NCI-H82 treated with DMSO at 0.1 percent for 48 hours (cell line): ENCODE measurements at regions not wholly inside any gene's neighbourhood (a gene's known extent, or its start where the extent isn't known, plus 50 kb on each side); places are given as distances from the start of the nearest gene placed in this dataset.
"Not testable (repeated sequence)": the region's sequence is repeated elsewhere in the genome, so short reads cannot be mapped to it uniquely, and the experiment has no call there.

Source experiments
- DNase-seq: peaks from one replicate; lab custom pipeline; 2025; ENCODE audit not compliant: unreplicated experiment; lab: John Stamatoyannopoulos, UW

DNA sequence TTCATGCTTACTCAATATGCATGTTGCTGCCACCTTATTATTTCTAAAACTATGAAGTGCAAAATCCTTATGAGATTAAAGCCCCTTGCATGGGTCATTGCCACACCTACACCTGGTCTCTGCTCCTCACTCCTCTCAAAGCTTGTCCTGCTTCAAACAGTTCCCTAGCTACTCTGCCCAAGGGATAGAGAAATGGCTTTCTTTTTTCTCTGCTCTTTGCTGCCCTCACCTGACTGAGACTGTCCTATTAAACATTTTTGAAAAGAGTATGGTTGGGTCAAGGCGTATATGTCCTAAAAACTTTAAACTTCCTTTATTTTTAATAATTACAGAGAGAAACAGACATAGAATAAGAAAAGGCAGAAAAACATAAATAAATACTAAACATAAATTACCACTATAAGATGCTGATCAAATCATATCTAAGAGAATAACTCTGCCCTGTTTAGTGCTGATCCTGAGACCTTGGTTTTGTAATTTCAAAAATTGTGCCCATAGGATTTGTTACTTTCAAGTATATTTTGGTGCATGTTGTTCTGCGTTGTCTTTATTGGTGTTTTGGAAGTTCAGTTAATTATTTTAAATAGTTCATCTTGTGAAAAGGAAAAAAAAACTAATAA, 704.9 kb upstream of the PABPC4L start:
- peak; percentile 4 for DNase-seq

DNA sequence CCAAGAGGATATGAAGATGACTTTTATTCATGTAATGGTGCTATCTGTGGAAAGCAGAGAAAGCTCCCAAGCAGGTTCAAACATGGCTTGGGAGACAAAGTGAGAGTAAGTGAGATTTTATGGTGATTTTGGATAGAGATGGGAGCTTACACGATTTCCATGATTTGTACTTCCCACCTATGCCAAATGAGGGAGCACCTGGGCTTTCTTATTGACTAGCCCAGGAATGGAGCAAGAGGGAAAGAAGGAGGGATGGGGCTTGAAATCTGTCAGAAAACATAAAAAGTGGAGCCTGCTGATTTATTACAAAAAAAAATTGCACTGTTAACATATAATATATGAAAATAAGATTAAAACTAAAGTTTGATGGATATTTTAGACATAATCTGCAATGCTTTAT, 703.5 kb upstream of the PABPC4L start:
- DNase-seq = no peak

DNA sequence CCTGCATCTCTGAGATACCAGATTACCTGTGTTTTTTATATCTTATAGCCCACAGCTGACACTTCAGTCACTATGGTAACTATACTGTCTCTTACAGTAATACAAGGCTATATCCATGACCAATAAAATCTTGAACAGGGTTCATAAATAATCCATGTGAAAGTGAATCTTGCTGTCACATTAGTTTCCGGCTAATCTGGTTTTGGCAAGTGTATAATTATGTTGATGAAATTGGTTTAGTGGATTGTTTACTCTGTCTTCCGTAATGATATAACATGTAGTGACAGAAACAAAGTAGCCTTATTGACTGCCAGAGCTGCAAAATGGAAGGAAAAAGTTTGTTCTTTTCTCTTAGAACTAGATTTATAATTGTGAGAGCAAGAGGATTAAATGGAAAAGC, 686.6 kb upstream of the PABPC4L start:
- peak; percentile 42 for DNase-seq

DNA sequence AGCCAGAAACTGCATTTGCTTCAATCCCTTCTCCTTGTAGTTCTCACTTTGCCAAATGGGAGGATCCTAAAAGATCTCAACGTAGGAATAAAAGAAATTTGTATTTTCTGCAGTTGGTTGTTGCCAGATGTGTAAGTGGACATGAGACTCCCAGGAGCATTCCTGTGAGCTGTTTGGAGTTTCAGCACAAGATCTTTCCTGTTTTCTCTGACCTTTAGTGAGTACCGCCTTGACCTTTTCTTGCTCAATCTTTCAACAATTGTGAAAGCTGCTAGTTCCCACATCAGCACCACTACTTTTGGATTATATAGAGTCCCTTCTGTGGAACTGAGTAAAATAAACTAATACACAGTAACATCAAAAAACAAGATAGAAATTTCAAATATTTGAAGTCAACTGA, 683.8 kb upstream of the PABPC4L start:
- DNase-seq = no peak

DNA sequence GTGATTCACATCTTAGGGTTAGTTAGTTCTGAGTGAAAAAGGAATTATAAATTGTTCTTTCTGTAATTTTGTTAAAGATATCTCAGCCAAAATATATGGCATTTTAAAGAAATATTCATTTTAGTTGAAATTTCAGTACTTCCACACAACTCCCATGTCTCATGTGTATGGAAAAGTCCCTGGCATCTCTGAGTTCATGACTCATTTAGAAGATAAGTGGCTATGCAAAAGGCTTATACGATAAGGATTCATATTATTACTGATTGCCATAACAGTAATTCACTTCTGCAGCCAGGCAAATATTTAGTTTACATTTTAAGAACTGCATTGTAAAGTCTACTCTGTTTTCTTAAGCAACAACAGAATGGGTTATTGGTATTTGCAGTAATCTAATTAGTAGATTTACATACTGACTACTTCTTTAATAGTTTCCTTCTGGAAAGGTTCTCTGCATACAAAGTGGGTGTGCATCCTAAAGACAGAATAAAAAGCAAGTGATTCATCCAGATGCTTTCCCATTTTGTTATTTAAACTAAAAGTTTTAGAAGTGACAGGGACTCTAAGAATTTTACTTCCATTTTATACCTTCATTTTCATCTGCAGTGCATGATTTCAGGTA, 682.4 kb upstream of the PABPC4L start:
- DNase-seq = no peak

DNA sequence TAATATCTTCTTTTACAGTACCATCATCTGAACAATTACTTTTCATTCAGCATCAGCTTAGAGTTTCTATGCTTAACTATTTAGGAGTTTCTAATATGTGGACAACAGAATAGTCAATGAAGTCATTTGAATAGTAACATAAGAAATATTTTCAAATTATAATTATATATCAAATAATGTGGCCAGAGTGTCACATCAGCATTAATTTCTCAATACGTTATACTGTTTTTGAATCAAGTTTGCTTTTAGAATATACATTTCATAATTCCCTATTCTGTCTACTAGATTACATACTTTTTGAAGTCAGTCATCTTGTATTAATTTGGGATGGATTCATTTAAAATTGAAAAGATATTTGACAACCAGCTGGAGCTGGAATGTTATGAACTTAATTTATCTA, 677.4 kb upstream of the PABPC4L start:
- DNase-seq = no peak

DNA sequence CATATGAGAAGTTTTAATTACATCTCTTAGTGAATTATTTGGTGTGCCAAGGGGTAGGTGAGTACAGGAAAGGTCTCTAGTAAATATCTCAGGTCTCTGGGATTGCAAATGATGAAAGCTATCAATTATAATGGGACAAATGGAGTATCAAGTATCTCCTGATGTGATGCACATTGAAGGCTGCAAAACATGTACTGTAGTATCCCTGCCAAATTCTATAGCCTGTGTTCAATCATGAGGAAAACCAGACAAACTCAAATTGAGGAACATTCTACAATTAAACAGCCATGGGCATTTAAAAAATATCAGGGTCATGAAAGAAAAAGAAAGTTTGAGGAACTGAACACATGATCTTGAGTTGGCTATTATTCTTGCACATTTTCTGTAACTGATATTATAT, 665.4 kb upstream of the PABPC4L start:
- DNase-seq = no peak

DNA sequence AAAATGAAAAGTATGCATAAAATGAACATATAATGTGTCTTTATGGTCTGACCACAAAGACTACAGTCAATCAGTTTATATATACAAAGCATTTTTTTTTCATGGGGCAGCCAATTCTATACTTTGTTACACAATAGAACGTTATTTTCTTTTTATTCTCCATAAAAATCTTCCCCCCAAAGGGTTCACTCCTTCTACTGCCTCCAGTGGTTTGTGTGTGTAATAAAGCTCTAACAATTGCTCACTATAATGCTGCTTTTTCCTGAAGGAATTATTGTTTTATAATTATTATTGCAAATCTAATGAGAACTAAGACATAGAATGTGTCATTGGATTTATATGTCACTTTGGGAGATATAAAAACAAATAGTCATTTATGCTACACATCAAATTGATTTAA, 664.1 kb upstream of the PABPC4L start:
- no peak for DNase-seq

DNA sequence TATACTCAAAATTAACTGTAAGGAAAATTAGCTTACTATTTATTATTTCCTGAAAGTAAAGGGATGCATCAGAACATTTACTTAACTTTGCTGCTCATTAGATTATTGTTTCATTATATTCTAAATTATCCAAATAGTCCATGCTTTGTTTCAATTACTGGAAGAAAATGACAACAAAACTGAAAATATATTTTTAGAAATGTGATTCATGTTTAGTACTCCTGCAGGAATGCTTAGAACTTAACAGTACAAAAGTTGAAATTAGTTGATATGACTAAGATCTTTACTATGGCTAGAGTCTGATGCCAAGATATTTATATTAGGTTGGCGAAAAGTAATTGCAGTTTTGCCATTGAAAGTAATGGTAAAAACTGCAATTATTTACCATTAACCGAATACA, 660.5 kb upstream of the PABPC4L start:
- DNase-seq = no peak

DNA sequence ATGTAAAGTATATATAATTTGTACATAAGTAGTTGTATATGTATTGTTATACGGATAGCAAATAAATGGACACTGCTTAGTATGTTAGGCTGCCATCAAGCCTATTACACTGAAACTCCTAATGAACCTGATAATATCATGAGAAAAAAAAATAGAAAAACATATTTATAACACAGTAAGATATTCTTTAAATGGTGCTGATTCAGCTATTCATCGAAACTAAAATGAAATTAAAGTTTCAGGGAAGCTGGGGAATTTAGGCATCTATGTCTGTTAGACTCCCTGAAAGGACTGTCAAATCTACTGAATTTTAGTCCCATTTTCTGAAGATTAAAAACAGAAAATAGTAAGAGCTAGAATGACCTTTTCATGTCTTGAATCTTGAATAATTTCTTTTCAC, 647.1 kb upstream of the PABPC4L start:
- no peak for DNase-seq

DNA sequence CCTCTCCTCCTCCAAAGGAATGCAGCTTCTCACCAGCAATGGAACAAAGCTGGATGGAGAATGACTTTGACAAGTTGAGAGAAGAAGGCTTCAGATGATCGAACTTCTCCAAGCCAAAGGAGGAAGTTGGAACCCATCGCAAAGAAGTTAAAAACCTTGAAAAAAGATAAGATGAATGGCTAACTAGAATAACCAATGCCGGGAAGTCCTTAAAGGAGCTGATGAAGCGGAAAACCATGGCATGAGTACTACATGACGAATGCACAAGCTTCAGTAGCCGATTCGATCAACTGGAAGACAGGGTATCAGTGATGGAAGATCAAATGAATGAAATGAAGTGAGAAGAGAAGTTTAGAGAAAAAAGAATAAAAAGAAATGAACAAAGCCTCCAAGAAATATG, 629.2 kb upstream of the PABPC4L start:
- DNase-seq = not testable (repeated sequence)

DNA sequence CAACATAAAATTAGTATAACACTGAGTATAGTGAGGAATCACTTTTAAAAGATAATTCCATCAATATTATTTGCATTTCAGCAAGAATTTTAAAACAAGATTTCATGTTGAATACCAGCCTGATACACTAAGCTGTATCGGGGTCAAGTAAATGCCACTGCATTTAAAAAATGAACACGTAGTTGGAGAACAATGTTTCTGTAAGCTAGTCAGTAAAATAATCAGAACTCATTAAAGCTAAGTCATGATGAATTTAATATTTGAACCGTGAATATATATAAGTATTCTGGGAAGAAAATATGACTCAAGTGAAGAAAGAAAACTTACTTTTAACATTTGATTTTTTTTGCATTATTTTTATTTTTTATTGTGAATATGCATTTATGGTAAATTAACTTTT, 611.0 kb upstream of the PABPC4L start:
- DNase-seq = no peak

DNA sequence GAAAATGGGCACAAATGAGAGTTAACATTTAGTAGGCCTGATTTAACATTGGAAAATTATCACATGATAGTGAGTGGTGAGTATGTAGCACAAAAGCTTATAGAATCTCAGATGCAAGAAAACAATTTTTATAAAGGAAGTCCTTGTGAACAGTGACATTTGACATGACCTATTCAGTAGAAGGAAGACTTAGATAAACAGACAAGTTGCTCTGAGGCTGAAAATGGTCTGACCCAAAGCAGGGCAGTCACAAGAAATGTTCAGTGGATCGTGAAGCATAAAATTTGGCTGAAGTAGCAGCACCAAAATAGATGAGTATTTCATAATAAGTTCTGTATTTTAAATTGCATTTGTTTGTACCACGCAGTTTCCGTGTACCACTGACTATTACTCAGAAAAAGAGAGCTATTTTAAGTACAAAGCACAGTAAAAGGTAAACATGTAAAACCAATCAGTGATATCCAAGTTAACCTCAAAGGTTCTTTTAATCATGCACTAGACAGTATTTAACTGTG, 605.7 kb upstream of the PABPC4L start:
- DNase-seq = no peak

DNA sequence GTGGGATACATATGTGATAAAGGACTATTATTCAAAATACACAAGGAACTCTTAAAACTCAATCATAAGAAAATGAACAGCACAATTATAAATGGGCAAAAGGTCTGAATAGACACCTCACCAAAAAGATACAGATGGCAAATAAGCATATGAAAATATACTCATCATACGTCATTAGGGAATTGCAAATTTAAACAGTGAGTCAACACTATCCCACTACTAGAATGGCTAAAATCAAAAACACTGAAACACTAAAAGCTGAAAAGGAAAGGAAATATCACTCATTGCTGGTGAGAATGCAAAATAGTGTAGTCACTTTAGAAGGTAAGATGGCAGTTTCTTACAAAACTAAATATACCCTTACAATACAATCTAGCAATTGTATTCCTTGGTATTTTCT, 597.0 kb upstream of the PABPC4L start:
- DNase-seq = no peak

DNA sequence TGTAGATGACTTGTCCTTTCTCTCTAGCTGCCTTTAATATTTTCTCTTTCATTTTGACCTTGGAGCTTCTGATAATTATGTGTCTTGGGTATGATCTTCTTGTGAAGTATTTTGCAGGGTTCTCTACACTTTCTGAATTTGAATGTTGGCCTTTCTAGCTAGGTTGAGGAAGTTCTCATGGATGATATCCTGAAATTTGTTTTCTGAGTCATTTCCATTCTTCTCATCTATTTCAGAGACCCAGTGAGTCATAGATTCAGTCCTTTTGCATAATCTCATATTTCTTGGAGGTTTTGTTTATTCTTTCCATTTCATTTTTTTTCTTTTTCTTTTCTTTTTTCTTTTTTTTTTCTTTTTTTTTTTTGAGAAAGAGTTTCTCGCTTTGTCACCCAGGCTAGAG, 585.7 kb upstream of the PABPC4L start:
- no peak for DNase-seq

DNA sequence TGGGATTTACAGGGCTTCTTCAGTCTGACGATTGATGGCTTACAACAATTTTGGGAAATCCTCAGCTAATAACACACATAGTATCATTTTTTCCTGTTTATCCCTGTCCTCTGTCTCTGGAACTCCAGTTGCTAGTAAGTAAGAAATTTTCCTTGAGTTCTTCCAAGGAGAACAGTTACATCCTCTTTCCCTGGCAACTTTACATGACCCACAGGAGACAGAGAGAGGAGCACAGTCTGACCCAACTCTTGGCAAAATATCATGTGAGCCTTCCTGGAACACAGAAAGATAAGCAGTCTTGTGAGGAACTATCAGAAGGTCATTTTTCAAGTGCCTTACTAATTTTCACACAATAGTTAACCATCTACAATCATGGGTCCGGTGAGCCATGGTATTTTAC, 578.7 kb upstream of the PABPC4L start:
- no peak for DNase-seq

DNA sequence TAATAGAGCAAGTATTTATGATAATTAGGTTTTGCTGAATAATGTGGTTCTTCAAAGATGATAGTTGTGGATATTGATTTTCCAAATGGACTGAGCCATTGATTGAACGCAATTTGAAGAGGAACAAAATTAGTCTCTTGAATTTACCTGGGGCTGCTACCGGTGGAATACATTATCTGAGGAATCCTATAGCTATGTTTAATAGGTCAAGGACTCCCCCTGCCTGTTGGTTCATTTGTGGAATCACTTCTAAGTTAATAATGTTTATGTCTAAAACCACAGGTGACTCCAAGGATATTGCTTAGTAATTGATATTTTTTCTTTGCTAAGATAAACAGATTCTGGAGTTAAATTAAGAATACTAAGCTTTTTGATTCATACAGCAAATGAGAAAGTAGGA, 576.0 kb upstream of the PABPC4L start:
- DNase-seq = no peak

DNA sequence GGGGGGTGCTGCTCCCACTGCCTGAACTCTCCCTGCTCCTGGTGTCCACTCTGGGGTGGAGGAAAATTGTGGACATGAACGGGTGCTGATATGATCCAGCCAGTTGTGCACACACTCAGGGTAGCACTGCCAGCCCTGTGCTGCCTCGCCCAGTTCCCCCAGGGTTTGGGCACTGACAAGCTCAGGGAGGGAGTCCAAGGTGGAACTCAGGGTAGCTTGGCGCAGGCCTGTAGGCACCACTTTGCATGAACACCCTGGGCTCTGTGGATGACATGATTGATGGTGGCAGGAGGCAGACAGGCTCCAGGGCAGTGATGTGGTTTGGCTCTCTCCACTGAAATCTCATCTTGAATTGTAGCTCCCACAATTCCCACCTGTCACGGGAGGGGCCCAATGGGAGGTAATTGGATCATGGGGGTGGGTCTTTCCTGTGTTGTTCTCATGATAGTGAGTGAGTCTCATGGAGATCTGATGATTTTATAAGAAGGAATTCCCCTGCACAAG, 572.0 kb upstream of the PABPC4L start:
- DNase-seq = no peak

DNA sequence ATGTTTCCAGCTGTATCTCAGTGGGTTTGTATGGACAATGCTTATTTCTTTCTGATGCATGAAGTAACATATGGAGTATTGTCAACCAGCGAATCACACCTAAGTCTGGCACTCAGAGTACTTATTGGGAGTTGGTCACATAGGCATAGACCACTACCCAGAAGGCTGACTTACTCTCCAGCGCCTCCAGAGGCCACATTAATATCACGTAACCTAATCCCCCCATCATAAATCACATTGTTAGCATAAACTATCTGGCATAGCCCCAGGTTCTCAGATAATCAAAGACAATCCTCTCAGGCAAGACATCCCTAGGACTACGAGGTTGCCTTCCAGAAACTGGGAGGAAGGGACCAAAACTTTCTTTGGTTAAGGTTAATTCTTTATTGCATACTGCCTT, 560.5 kb upstream of the PABPC4L start:
- DNase-seq = no peak

DNA sequence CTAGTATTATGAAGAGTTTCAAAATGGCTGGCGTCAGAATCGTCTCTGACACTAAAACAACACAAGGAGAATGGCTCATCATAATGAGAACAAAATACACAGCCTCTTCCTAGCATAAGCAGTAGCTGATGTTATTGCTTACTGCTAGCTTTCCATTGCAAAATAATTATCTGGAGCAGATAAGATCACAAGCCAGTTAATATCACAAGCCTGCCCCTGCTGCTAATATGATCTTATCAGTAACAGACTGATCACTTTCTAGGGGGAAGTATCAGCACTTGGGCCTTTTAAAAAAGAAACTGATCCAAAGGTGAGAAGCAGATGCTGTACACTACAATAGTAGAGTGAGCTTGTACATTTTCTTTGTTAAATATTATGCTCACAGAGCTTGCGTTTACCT, 554.8 kb upstream of the PABPC4L start:
- no peak for DNase-seq

DNA sequence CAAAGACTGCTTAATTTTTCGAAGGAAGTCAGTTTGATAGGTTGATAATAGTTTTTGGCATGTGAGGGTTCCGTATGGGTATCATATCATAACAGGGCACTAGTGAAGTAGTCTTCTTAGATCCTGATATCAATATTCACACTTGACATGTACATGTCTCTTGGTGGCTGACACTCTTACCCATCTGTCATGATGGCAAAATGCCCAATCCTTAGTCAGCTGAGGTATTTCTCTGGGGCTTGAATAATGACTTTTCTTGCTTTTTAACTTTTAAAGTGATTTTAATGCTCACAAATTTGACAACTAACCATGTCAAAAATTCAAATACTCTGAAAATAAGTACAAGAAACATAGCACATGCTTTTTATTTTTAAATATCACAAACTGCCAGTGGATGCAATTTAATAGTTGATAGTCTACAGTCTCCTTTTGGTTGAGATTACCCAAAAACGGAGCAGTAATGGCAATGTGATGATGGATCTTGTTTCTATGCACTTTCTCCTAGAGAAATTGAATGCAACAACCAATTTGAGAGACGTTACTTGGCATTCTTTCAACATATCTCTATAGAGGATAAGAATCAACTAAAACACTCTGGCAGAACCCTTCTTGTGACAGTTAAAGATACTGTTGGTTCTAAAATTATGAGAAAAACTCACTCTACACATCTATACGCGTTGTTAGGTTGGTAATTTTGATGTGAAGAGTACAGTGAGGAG, 552.9 kb upstream of the PABPC4L start:
- DNase-seq = no peak

DNA sequence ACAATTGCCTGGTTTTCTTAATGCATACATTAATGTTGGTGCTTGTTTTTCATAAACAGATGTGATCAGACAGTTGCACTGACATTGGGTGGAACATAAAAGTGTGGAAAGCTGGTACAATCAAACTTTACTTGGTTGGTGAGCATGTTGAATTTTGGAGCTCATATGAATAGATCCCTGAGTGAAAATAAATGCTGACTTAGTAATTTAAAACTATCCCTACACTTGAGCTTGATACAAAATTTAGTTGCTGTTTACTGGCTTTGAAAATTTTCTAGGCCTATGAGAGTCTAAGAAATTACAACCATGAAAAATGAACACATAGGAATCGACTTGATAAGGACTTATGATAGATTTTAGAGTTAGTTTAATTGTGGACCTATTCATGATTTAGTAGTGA, 551.8 kb upstream of the PABPC4L start:
- no peak for DNase-seq
